ENCODE measurements at regions not wholly inside any gene's neighbourhood (a gene's known extent, or its start where the extent isn't known, plus 50 kb on each side); places are given as distances from the start of the nearest gene placed in this dataset.
"Not testable (repeated sequence)": the region's sequence is repeated elsewhere in the genome, so short reads cannot be mapped to it uniquely, and the experiment has no call there.

GRCh38 chr2:223298329-223298728, 246.3 kb downstream of the KCNE4 start:
- not testable (repeated sequence) for FAIRE-seq

- FAIRE-seq: no peak
Observed at GRCh38 chr2:223300326-223300725, 248.3 kb downstream of the KCNE4 start.

DNA sequence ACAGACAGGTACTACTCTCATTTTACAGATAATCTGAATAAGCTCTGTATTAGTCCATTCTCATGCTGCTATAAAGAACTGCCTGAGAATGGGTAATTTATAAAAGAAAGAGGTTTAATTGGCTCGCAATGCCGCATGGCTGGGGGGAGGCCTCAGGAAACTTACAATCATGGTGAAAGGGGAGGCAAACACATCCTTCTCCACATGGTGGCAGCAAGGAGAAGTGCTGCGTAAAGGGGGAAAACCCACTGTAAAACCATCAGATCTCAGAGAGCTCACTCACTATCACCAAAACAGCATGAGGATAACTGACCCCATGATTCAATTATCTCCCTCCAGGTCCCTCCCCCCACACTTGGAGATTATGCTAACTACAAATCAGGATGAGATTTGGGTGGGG, 254.4 kb downstream of the KCNE4 start:
- FAIRE-seq: no peak

- no peak for FAIRE-seq
Observed at GRCh38 chr2:223311889-223312680, 260.1 kb downstream of the KCNE4 start.

DNA sequence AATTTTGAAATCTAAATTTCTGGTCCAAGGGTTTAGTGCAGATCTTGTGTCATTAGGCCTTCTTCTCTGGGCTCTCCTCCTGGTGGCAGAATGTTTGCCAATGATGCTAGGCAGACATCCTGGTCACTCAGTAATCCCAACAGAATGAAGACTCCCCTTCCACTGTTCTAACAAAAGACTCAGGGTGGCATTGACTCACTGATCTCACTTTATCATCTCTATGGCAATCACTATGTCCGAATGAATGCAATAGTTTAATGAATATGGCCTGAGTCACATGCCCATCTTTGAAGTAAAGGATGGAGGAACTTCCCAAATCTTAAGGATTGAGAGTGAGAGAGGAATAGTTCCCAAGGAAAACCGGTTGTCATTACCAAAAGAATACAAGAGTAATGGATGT, 261.1 kb downstream of the KCNE4 start:
- no peak for FAIRE-seq

GRCh38 chr2:223314811-223315210, 262.8 kb downstream of the KCNE4 start:
- no peak for FAIRE-seq

DNA sequence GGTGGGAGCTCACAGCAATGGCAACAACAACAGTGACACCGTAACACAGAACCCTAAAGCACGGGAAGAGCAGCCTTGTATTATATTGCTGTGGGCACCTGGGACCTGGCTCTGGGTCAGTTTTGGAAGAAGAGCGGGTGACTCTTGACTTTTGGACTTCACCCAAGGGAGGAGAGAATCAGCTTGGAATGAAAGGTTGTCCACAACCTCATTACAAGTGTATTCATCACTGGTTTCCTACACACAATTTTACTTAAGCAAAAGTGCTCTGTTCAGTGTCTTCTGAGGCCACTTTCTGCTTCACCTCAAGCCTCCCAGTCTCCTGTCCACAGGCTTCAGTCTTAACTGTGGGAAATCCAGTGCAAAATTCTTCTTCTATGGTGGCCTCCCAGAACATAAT, 263.8 kb downstream of the KCNE4 start:
- no peak for FAIRE-seq

GRCh38 chr2:223316342-223316741, 264.4 kb downstream of the KCNE4 start:
- no peak for FAIRE-seq

DNA sequence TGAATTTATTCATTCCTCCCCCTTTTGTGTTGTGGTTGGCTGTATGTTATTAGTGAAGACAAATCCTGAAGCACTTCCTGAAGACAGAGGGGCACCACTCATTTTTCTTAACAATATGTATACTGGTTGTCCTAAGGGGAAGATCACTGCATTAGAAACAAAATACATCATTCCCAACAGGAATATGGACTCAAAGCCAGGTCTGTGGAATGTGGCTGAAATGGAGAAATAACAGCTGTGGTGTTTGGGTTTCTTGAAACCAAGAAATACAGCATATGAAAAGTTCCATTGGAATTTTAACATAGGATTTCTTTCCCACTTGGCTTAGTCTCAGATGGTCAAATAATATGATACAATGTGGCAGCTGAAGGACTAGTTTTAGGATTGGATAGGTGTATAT, 267.6 kb downstream of the KCNE4 start:
- no peak for FAIRE-seq

- no peak for FAIRE-seq
Observed at GRCh38 chr2:223324402-223324801, 272.4 kb downstream of the KCNE4 start.

GRCh38 chr2:223328578-223328977, 273.6 kb downstream of the SCG2 start:
- no peak for FAIRE-seq

DNA sequence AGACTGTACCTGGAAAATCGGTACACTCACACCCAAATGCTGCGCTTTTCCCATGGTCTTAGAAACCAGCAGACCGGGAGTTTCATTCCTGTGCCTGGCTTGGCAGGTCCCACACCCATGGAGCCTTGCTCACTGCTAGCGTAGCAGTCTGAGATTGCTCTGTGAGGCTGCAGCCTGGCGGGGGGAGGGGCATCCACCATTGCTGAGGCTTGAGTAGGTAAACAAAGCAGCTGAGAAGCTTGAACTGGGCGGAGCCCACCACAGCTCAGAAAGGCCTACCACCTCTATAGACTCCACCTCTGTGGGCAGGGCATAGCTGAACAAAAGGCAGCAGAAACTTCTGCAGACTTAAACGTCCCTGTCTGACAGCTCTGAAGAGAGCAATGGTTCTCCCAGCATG, 271.4 kb downstream of the SCG2 start:
- FAIRE-seq: not testable (repeated sequence)

- FAIRE-seq: no peak
Observed at GRCh38 chr2:223338016-223338415, 264.1 kb downstream of the SCG2 start.

DNA sequence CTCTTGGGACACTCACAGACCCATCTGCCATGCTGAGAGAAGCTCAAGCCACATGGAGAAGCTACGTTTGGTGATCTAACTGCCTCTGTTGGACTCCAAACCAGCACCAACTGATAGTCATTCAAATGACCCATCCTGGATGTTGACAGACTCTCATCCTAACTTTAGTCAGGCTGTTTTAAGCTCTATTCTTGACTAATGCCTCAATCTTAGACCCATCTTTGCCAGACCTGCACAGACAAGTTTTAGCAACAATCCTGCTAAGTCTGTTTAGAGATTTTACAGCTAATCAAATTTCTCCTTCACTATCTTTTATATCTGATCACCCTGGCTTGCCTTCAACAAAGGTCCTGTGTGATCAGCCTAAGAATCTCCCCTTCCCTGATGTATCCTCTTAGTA, 245.1 kb downstream of the SCG2 start:
- no peak for FAIRE-seq

GRCh38 chr2:223363085-223363484, 239.1 kb downstream of the SCG2 start:
- FAIRE-seq: no peak

- no peak for FAIRE-seq
Observed at GRCh38 chr2:223365158-223365679, 236.9 kb downstream of the SCG2 start.

GRCh38 chr2:223366566-223366965, 235.6 kb downstream of the SCG2 start:
- FAIRE-seq: no peak

DNA sequence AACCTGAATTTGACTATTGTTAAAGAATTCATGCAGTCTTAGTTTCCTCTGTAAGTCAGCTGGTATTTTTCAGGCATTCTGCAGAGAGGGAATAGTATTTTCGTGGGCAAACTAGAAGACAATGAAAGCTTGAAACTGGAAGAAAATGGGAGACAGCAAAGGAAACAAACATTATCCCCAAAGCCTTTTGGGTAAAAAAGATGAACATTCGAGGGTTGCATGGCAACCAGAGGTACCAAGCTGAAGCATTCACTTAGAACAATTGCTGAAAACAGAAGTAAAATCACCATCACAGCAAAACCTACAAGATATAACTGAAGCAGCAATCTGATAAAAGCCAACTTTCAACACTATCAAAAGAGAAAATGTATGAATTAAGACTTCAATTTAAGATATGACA, 233.7 kb downstream of the SCG2 start:
- FAIRE-seq: no peak

DNA sequence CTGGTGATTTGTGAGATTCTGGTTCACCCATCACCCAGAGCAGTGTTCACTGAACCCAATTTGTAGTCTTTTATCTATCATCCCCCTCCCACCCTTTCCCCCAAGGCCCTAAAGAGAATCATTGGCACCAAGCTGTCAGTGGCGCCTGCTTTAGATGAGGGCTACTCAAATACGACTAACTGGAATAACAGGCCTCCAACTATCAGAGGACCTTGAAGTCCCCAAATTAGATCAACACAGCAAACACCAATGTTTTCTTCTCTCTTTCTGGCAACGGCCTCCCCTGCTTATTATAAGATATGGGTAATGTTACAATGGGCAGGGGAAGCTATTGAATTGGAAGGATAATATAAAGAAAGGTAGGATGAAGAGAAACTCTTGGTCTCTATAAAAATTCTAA, 232.3 kb downstream of the SCG2 start:
- no peak for FAIRE-seq

DNA sequence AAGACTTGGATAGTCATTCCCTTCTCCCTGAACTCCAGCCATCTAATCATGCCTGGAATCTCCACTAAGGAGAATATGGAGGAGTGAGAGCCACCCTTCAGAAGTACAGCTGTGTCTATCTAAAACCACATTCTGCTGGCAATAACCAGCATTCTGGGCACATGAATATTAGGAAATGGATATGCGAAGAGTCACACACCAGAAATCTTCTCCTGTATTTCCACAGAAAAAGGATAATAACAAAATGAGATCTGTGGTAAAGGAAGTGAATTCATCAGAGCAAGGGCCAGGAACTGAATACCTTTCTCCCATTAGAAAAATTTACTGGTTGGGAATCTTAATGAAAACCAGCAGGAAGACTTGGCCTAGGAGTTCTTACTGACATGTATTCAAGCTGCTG, 218.8 kb downstream of the SCG2 start:
- FAIRE-seq: no peak

DNA sequence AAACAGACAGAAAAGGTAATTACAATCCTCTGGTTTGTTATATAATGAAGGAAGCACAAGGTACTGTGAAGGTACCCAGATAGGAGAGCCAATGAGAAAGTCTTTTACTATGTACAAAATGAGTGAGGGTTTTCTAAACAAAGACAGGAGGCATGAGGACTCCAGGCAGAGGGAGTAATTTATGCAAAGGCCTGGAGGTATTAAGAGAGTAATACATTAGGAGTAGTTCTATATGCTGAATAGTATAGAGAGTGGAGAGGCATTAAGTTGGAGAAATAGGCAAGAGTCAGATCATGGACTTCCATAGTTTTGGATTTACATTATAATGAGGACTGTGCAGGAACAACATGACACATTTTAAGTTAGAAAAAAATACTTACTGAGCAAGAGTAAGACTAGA, 216.0 kb downstream of the SCG2 start:
- no peak for FAIRE-seq

DNA sequence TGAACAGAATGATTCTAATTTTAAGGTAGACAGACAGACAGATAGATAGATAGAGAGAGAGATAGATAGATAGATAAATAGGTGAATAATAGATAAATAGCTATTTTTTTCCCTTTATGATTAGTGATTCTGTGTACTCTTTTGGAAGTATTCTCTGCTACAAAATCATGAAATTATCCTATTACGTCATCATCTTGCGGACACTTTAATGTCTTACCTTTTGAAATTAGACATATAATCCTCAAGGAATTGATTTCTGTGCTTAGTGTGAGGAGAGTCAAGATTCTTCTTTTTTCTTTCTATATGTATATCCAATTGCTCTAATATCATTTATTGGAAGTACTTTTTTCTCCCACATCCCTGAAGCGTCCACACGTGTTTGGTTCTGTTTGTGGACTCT, 215.2 kb downstream of the SCG2 start:
- no peak for FAIRE-seq

GRCh38 chr2:223389624-223390023, 212.5 kb downstream of the SCG2 start:
- FAIRE-seq: no peak

- no peak for FAIRE-seq
Observed at GRCh38 chr2:223396993-223397392, 205.2 kb downstream of the SCG2 start.

Data from endometrium (tissue), 2 donors.